ENCODE measurements at regions not wholly inside any gene's neighbourhood (a gene's known extent, or its start where the extent isn't known, plus 50 kb on each side); places are given as distances from the start of the nearest gene placed in this dataset.

GRCh38 chr7:41255716-41256115 lies 447.2 kb downstream of the INHBA start:
- Histone ChIP-seq H2AFZ (ENCODE audit: low read depth, low read length) (no peak overlapping the region), H3K9me3 (ENCODE audit: low read length) (peaks cover 4% of the 10 kb centered on the region), H3K4me3 (ENCODE audit: low read length) (no peak overlapping the region), H3K36me3 (ENCODE audit: insufficient read depth, low read length) (no peaks in the 10 kb centered on the region), H3K4me1 (ENCODE audit: insufficient read depth, low read length) (no peaks in the 10 kb centered on the region), H3K27me3 (ENCODE audit: insufficient read depth, low read length) (no peaks in the 10 kb centered on the region)

- Histone ChIP-seq H3K4me3 (ENCODE audit: low read length) (no peak overlapping the region), H2AFZ (ENCODE audit: low read depth, low read length) (no peak overlapping the region), H3K4me1 (ENCODE audit: insufficient read depth, low read length) (no peaks in the 10 kb centered on the region), H3K36me3 (ENCODE audit: insufficient read depth, low read length) (no peaks in the 10 kb centered on the region), H3K27me3 (ENCODE audit: insufficient read depth, low read length) (no peaks in the 10 kb centered on the region), H3K9me3 (ENCODE audit: low read length) (peaks cover 4% of the 10 kb centered on the region)
These were observed 447.8 kb downstream of the INHBA start for GRCh38 chr7:41255113-41255512.

GRCh38 chr7:41252957-41253356 lies 449.9 kb downstream of the INHBA start:
- Histone ChIP-seq H3K4me3 (ENCODE audit: low read length) (no peak overlapping the region), H3K4me1 (ENCODE audit: insufficient read depth, low read length) (no peaks in the 10 kb centered on the region), H3K27me3 (ENCODE audit: insufficient read depth, low read length) (no peaks in the 10 kb centered on the region), H3K9me3 (ENCODE audit: low read length) (peaks cover 3% of the 10 kb centered on the region), H3K36me3 (ENCODE audit: insufficient read depth, low read length) (no peaks in the 10 kb centered on the region), H2AFZ (ENCODE audit: low read depth, low read length) (no peak overlapping the region)

- H3K9me3 ChIP-seq (ENCODE audit: low read length) = peaks cover under 1% of the 10 kb centered on the region
- no peak overlapping the region for H2AFZ ChIP-seq (ENCODE audit: low read depth, low read length)
- no peaks in the 10 kb centered on the region for H3K36me3 ChIP-seq (ENCODE audit: insufficient read depth, low read length)
These were observed 450.3 kb downstream of the INHBA start for GRCh38 chr7:41252551-41252950.

GRCh38 chr7:41247143-41247865 lies 455.6 kb downstream of the INHBA start:
- Histone ChIP-seq H2AFZ (ENCODE audit: low read depth, low read length) (peak overlapping the region; percentile 53), H3K4me1 (ENCODE audit: insufficient read depth, low read length) (peaks cover 36% of the 10 kb centered on the region), H3K27me3 (ENCODE audit: insufficient read depth, low read length) (no peaks in the 10 kb centered on the region), H3K9me3 (ENCODE audit: low read length) (no peaks in the 10 kb centered on the region), H3K4me3 (ENCODE audit: low read length) (no peak overlapping the region), H3K36me3 (ENCODE audit: insufficient read depth, low read length) (no peaks in the 10 kb centered on the region)

More at GRCh38 chr7:41252551-41252950, 450.3 kb downstream of the INHBA start:
- Histone ChIP-seq H3K4me3 (ENCODE audit: low read length) (no peak overlapping the region), H3K4me1 (ENCODE audit: insufficient read depth, low read length) (peaks cover 3% of the 10 kb centered on the region), H3K27me3 (ENCODE audit: insufficient read depth, low read length) (no peaks in the 10 kb centered on the region)

GRCh38 chr7:41245916-41246315 lies 457.0 kb downstream of the INHBA start:
- Histone ChIP-seq H3K4me3 (ENCODE audit: low read length) (no peak overlapping the region), H3K9me3 (ENCODE audit: low read length) (no peaks in the 10 kb centered on the region)

GRCh38 chr7:41244246-41244645 lies 458.6 kb downstream of the INHBA start:
- Histone ChIP-seq H3K36me3 (ENCODE audit: insufficient read depth, low read length) (no peaks in the 10 kb centered on the region), H2AFZ (ENCODE audit: low read depth, low read length) (no peak overlapping the region), H3K27me3 (ENCODE audit: insufficient read depth, low read length) (no peaks in the 10 kb centered on the region), H3K4me3 (ENCODE audit: low read length) (no peak overlapping the region), H3K9me3 (ENCODE audit: low read length) (no peaks in the 10 kb centered on the region), H3K4me1 (ENCODE audit: insufficient read depth, low read length) (peaks cover 36% of the 10 kb centered on the region)

More at GRCh38 chr7:41245916-41246315, 457.0 kb downstream of the INHBA start:
- Histone ChIP-seq H3K4me1 (ENCODE audit: insufficient read depth, low read length) (peaks cover 36% of the 10 kb centered on the region), H3K27me3 (ENCODE audit: insufficient read depth, low read length) (no peaks in the 10 kb centered on the region), H2AFZ (ENCODE audit: low read depth, low read length) (no peak overlapping the region), H3K36me3 (ENCODE audit: insufficient read depth, low read length) (no peaks in the 10 kb centered on the region)

- Histone ChIP-seq H3K9me3 (ENCODE audit: low read length) (no peaks in the 10 kb centered on the region), H3K27me3 (ENCODE audit: insufficient read depth, low read length) (no peaks in the 10 kb centered on the region), H3K36me3 (ENCODE audit: insufficient read depth, low read length) (no peaks in the 10 kb centered on the region), H3K4me3 (ENCODE audit: low read length) (no peak overlapping the region), H2AFZ (ENCODE audit: low read depth, low read length) (no peak overlapping the region), H3K4me1 (ENCODE audit: insufficient read depth, low read length) (peaks cover 25% of the 10 kb centered on the region)
These were observed 461.2 kb downstream of the INHBA start for GRCh38 chr7:41241641-41242040.

GRCh38 chr7:41239596-41239995 lies 463.3 kb downstream of the INHBA start:
- H3K36me3 ChIP-seq (ENCODE audit: insufficient read depth, low read length) = no peaks in the 10 kb centered on the region
- no peaks in the 10 kb centered on the region for H3K9me3 ChIP-seq (ENCODE audit: low read length)
- H2AFZ ChIP-seq (ENCODE audit: low read depth, low read length) = no peak overlapping the region
- no peak overlapping the region for H3K4me3 ChIP-seq (ENCODE audit: low read length)
- H3K4me1 ChIP-seq (ENCODE audit: insufficient read depth, low read length) = peaks cover 9% of the 10 kb centered on the region
- no peaks in the 10 kb centered on the region for H3K27me3 ChIP-seq (ENCODE audit: insufficient read depth, low read length)

- H3K27me3 ChIP-seq (ENCODE audit: insufficient read depth, low read length) = no peaks in the 10 kb centered on the region
- H3K4me1 ChIP-seq (ENCODE audit: insufficient read depth, low read length) = peaks cover 2% of the 10 kb centered on the region
- H2AFZ ChIP-seq (ENCODE audit: low read depth, low read length) = no peak overlapping the region
- H3K9me3 ChIP-seq (ENCODE audit: low read length) = no peaks in the 10 kb centered on the region
- no peak overlapping the region for H3K4me3 ChIP-seq (ENCODE audit: low read length)
- no peaks in the 10 kb centered on the region for H3K36me3 ChIP-seq (ENCODE audit: insufficient read depth, low read length)
These were observed 464.0 kb downstream of the INHBA start for GRCh38 chr7:41238851-41239331.

- Histone ChIP-seq H3K36me3 (ENCODE audit: insufficient read depth, low read length) (no peaks in the 10 kb centered on the region), H3K4me3 (ENCODE audit: low read length) (no peak overlapping the region), H3K4me1 (ENCODE audit: insufficient read depth, low read length) (no peaks in the 10 kb centered on the region), H3K27me3 (ENCODE audit: insufficient read depth, low read length) (no peaks in the 10 kb centered on the region), H3K9me3 (ENCODE audit: low read length) (no peaks in the 10 kb centered on the region), H2AFZ (ENCODE audit: low read depth, low read length) (no peak overlapping the region)
These were observed 464.9 kb downstream of the INHBA start for GRCh38 chr7:41237956-41238355.

- no peaks in the 10 kb centered on the region for H3K27me3 ChIP-seq (ENCODE audit: insufficient read depth, low read length)
- H3K4me1 ChIP-seq (ENCODE audit: insufficient read depth, low read length) = no peaks in the 10 kb centered on the region
- H2AFZ ChIP-seq (ENCODE audit: low read depth, low read length) = no peak overlapping the region
- no peak overlapping the region for H3K4me3 ChIP-seq (ENCODE audit: low read length)
- no peaks in the 10 kb centered on the region for H3K36me3 ChIP-seq (ENCODE audit: insufficient read depth, low read length)
- H3K9me3 ChIP-seq (ENCODE audit: low read length) = no peaks in the 10 kb centered on the region
These were observed 470.8 kb downstream of the INHBA start for GRCh38 chr7:41232086-41232485.

GRCh38 chr7:41224063-41224763 lies 478.7 kb downstream of the INHBA start:
- H3K9me3 ChIP-seq (ENCODE audit: low read length) = no peaks in the 10 kb centered on the region
- no peaks in the 10 kb centered on the region for H3K36me3 ChIP-seq (ENCODE audit: insufficient read depth, low read length)

More at GRCh38 chr7:41224063-41224763, 478.7 kb downstream of the INHBA start:
- H3K4me3 ChIP-seq (ENCODE audit: low read length) = no peak overlapping the region
- no peak overlapping the region for H2AFZ ChIP-seq (ENCODE audit: low read depth, low read length)
- H3K27me3 ChIP-seq (ENCODE audit: insufficient read depth, low read length) = no peaks in the 10 kb centered on the region
- peaks cover 6% of the 10 kb centered on the region for H3K4me1 ChIP-seq (ENCODE audit: insufficient read depth, low read length)

Measured in neuron (in vitro differentiated cells).